Esophagus squamous epithelium (tissue), 5 donors: ENCODE measurements at regions not wholly inside any gene's neighbourhood (a gene's known extent, or its start where the extent isn't known, plus 50 kb on each side); places are given as distances from the start of the nearest gene placed in this dataset.

ENCODE experiments used
- DNase-seq: peaks from one replicate; lab custom pipeline; 2025; lab: John Stamatoyannopoulos, UW
- H3K27ac ChIP-seq, 4 donors: fragments of 200-600 bp; sonication (generic); one replicate each; pipeline ENCODE4 v1.5.1; 2016 to 2019; ENCODE audit warnings: mild to moderate bottlenecking in 1 of 4
- H3K27me3 ChIP-seq, 4 donors: fragments of 200-600 bp; sonication (generic); 1 replicate in 3 of 4; 2 replicates in 1 of 4; pipeline versions ENCODE4 v1.5.1 to v1.6.0; 2017 to 2021; ENCODE audit warnings: antibody characterized with exemption in 1 of 4
- H3K36me3 ChIP-seq, 3 donors: fragments of 200-600 bp; sonication (generic); one replicate each; pipeline ENCODE4 v1.5.1; 2016 to 2019
- H3K4me1 ChIP-seq, 3 donors: fragments of 200-600 bp; sonication (generic); one replicate each; pipeline ENCODE4 v1.5.1; 2017 to 2019
- H3K4me3 ChIP-seq, 4 donors: fragments of 200-600 bp; sonication (generic); 1 replicate in 3 of 4; 2 replicates in 1 of 4; pipeline ENCODE4 v1.5.1; 2016 to 2019; ENCODE audit warnings: mild to moderate bottlenecking in 2 of 4, moderate library complexity in 1 of 4
- H3K9me3 ChIP-seq, 3 donors: fragments of 200-600 bp; sonication (generic); one replicate each; pipeline ENCODE4 v1.5.1; 2016 to 2019
- POLR2A ChIP-seq, 4 donors: fragments of 450-650 bp; IDR thresholded peaks; one replicate each; pipeline ENCODE4 v1.6.1; 2017; ENCODE audit warnings: antibody characterized with exemption in 4 of 4, mild to moderate bottlenecking in 4 of 4, moderate library complexity in 3 of 4
- WGBS, 2 donors: methylation state at CpG; one replicate each; pipeline ENCODE4 v1.1.5; 2018; 5-methylcytosine and 5-hydroxymethylcytosine counted together
- intact Hi-C: fragments of 100-400 bp; cut with DNase I; formaldehyde crosslinking; loops from one replicate; pipeline ENCODE4 v1.15.0; 2022
- TF ChIP-seq, protein P1 (sequence below), 6 experiments: fragments of 450-650 bp in 4 of 6; fragments of 200-600 bp in 2 of 6; sonication (generic) in 2 of 6; IDR thresholded peaks; one replicate each; pipeline ENCODE4 v1.5.1; 2016 to 2019; ENCODE audit warnings: antibody characterized with exemption in 6 of 6, mild to moderate bottlenecking in 4 of 6, moderate library complexity in 4 of 6
- donor health status: DM: yes; HTN: yes; CAD: no.

GRCh38 chr6:66664112-66664511, 957.1 kb upstream of the EYS start:
- no peaks in the 10 kb centered on the region for H3K4me1 ChIP-seq
- intact Hi-C loops = no loop called here
- no peak overlapping the region for H3K4me3 ChIP-seq
- no peaks in the 10 kb centered on the region for H3K27me3 ChIP-seq
- no peaks in the 10 kb centered on the region for H3K36me3 ChIP-seq
- WGBS, 2 donors = 67 to 72% methylated on average over 4 of the region's 4 CpGs
- DNase-seq = no peak
- TF ChIP-seq POLR2A (IDR thresholded peaks at IDR 0.05) = no peak
- TF ChIP-seq, protein P1, sequence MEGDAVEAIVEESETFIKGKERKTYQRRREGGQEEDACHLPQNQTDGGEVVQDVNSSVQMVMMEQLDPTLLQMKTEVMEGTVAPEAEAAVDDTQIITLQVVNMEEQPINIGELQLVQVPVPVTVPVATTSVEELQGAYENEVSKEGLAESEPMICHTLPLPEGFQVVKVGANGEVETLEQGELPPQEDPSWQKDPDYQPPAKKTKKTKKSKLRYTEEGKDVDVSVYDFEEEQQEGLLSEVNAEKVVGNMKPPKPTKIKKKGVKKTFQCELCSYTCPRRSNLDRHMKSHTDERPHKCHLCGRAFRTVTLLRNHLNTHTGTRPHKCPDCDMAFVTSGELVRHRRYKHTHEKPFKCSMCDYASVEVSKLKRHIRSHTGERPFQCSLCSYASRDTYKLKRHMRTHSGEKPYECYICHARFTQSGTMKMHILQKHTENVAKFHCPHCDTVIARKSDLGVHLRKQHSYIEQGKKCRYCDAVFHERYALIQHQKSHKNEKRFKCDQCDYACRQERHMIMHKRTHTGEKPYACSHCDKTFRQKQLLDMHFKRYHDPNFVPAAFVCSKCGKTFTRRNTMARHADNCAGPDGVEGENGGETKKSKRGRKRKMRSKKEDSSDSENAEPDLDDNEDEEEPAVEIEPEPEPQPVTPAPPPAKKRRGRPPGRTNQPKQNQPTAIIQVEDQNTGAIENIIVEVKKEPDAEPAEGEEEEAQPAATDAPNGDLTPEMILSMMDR (IDR thresholded peaks at IDR 0.05) = no peak
- no peak overlapping the region for H3K27ac ChIP-seq
- H3K9me3 ChIP-seq = no peaks in the 10 kb centered on the region

GRCh38 chr6:66662721-66663507, 955.9 kb upstream of the EYS start:
- Histone ChIP-seq H3K4me3 (no peak overlapping the region), H3K36me3 (no peaks in the 10 kb centered on the region), H3K27me3 (no peaks in the 10 kb centered on the region), H3K27ac (no peak overlapping the region), H3K4me1 (no peaks in the 10 kb centered on the region), H3K9me3 (no peaks in the 10 kb centered on the region)
- 44 to 45% methylated on average over 6 of the region's 6 CpGs for WGBS, 2 donors
- intact Hi-C loops = no loop called here
- TF ChIP-seq POLR2A (IDR thresholded peaks at IDR 0.05) = no peak
- TF ChIP-seq, protein P1 (IDR thresholded peaks at IDR 0.05) = no peak
- DNase-seq = no peak

DNA sequence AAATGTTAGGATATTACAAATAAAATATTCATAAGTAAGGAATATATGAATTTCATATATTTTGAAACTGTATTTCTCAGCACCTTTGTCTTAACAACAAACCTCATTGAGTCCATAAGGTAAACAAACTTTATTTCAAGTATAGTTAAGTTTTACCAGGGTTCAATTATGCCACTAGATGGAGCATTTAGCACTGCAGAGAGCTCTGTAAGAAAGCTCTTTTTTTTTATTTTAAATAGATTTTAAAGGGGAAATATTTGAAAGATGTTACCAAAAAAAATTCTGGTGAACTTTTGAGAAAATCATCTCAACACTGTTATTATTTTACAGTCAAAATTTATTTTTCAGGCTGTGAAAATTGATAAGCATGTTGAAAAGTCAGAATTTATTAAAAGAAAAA, 955.2 kb upstream of the EYS start:
- intact Hi-C loops = no loop called here
- Histone ChIP-seq H3K27ac (no peak overlapping the region), H3K4me1 (no peaks in the 10 kb centered on the region), H3K4me3 (no peak overlapping the region), H3K36me3 (no peaks in the 10 kb centered on the region), H3K27me3 (no peaks in the 10 kb centered on the region), H3K9me3 (peaks cover 0 to 6% (median 0%) of the 10 kb centered on the region in 3 donors)
- TF ChIP-seq, protein P1 (IDR thresholded peaks at IDR 0.05) = no peak
- no peak for TF ChIP-seq POLR2A (IDR thresholded peaks at IDR 0.05)
- DNase-seq = no peak

- no peaks in the 10 kb centered on the region for H3K4me1 ChIP-seq
- DNase-seq = no peak
- H3K9me3 ChIP-seq = peaks cover 0 to 20% (median 0%) of the 10 kb centered on the region in 3 donors
- TF ChIP-seq, protein P1 (IDR thresholded peaks at IDR 0.05) = no peak
- no peak for TF ChIP-seq POLR2A (IDR thresholded peaks at IDR 0.05)
- WGBS, 2 donors = 100% methylated on average over 1 of the region's 13 CpGs; no CpG with 5 or more reads in 1 of the 2 donors
- H3K4me3 ChIP-seq = no peak overlapping the region
- intact Hi-C loops = no loop called here
- H3K36me3 ChIP-seq = no peaks in the 10 kb centered on the region
- H3K27ac ChIP-seq = no peak overlapping the region
- no peaks in the 10 kb centered on the region for H3K27me3 ChIP-seq
These were observed 948.4 kb upstream of the EYS start for GRCh38 chr6:66655420-66655819.

DNA sequence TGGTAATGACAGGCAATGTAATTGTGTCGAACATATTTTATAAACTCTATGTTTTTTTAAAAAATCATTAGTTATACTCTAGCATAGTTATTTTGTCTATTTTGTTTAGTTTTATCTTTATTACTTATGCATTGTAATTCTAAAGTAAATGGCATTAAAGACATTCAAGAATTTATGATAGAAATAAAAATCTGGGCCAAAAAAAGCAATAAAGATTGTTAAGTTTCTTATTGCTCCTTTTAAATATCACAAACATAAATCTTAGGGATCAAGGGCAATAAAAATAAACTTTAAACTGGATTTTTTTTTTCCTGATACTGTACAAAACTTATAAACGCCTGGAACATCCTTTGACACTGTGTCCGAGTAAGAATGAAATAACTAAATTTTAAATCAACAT, 931.5 kb upstream of the EYS start:
- DNase-seq = no peak
- Histone ChIP-seq H3K27ac (no peak overlapping the region), H3K9me3 (no peaks in the 10 kb centered on the region), H3K4me1 (no peaks in the 10 kb centered on the region), H3K4me3 (no peak overlapping the region), H3K36me3 (no peaks in the 10 kb centered on the region), H3K27me3 (no peaks in the 10 kb centered on the region)
- TF ChIP-seq, protein P1 (IDR thresholded peaks at IDR 0.05) = no peak
- TF ChIP-seq POLR2A (IDR thresholded peaks at IDR 0.05) = no peak
- intact Hi-C loops = no loop called here
- WGBS, 2 donors = 62% methylated on average over 3 of the region's 3 CpGs
